Adrenal gland (tissue), 5 donors: ENCODE measurements at regions not wholly inside any gene's neighbourhood (a gene's known extent, or its start where the extent isn't known, plus 50 kb on each side); places are given as distances from the start of the nearest gene placed in this dataset.

Source experiments
- POLR2A ChIP-seq, 2 donors: fragments of 450-650 bp; IDR thresholded peaks; one replicate each; pipeline ENCODE4 v1.6.1; 2017; ENCODE audit warnings: antibody characterized with exemption in 2 of 2, mild to moderate bottlenecking in 2 of 2, moderate library complexity in 1 of 2
- TF ChIP-seq, protein P1 (sequence below), 6 experiments: fragments of 450-650 bp in 4 of 6; fragments of 200-600 bp in 2 of 6; sonication (generic) in 1 of 6; IDR thresholded peaks; 1 replicate in 5 of 6; 2 replicates in 1 of 6; pipeline versions ENCODE4 v1.5.1 to v1.8.0; 2016 to 2021; ENCODE audit warnings: antibody characterized with exemption in 6 of 6, mild to moderate bottlenecking in 2 of 6, moderate library complexity in 1 of 6
- donor health status: DM: no; HTN: no; CAD: no.

DNA sequence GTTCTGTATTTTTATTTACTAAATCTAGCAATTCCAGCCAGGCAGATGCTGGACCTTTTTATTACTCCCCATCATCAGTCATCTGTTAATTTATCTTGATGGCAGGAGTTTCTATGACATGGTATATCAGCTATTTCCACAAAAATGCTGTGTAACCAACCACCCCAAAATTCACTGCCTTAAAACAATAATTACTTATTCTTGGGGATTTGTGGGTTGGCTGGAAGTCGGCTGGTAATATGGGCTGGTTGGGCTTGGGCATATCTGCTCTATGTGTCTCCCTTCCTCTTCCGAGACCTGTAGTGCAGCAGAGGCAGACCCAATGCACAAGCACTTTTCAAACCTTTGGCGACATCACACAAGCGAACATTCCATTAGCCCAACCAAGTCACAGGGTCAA, 92.1 kb upstream of the UBE2E1 start:
- TF ChIP-seq, protein P1, sequence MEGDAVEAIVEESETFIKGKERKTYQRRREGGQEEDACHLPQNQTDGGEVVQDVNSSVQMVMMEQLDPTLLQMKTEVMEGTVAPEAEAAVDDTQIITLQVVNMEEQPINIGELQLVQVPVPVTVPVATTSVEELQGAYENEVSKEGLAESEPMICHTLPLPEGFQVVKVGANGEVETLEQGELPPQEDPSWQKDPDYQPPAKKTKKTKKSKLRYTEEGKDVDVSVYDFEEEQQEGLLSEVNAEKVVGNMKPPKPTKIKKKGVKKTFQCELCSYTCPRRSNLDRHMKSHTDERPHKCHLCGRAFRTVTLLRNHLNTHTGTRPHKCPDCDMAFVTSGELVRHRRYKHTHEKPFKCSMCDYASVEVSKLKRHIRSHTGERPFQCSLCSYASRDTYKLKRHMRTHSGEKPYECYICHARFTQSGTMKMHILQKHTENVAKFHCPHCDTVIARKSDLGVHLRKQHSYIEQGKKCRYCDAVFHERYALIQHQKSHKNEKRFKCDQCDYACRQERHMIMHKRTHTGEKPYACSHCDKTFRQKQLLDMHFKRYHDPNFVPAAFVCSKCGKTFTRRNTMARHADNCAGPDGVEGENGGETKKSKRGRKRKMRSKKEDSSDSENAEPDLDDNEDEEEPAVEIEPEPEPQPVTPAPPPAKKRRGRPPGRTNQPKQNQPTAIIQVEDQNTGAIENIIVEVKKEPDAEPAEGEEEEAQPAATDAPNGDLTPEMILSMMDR (IDR thresholded peaks at IDR 0.05), result no peak
- TF ChIP-seq POLR2A (IDR thresholded peaks at IDR 0.05), result no peak
